Activated CD4-positive, alpha-beta T cell treated with anti-CD3 and anti-CD28 coated beads, Interleukin-2, amount 50 U/mL, for 24 hours (primary cell): ENCODE measurements at regions not wholly inside any gene's neighbourhood (a gene's known extent, or its start where the extent isn't known, plus 50 kb on each side); places are given as distances from the start of the nearest gene placed in this dataset.

ENCODE experiments used
- DNase-seq, 2 donors: peaks; one replicate each; pipeline ENCODE4 v3.0.0-alpha.2; 2020; ENCODE audit warnings: low read depth in 1 of 2, low spot score in 1 of 2

GRCh38 chr2:136221026-136221425 lies 103.1 kb upstream of the CXCR4 start:
- no peak for DNase-seq

- no peak for DNase-seq
Observed at GRCh38 chr2:136219963-136220362, 102.0 kb upstream of the CXCR4 start.

- DNase-seq: no peak
Observed at GRCh38 chr2:136219341-136219740, 101.4 kb upstream of the CXCR4 start.

GRCh38 chr2:136217996-136218395 lies 100.0 kb upstream of the CXCR4 start:
- DNase-seq: no peak

- DNase-seq: no peak
Observed at GRCh38 chr2:136215908-136216472, 98.0 kb upstream of the CXCR4 start.

GRCh38 chr2:136215449-136215848 lies 97.5 kb upstream of the CXCR4 start:
- no peak for DNase-seq

GRCh38 chr2:136214307-136215200 lies 96.6 kb upstream of the CXCR4 start:
- no peak for DNase-seq

- DNase-seq: no peak
Observed at GRCh38 chr2:136213836-136214235, 95.9 kb upstream of the CXCR4 start.

GRCh38 chr2:136212426-136213378 lies 94.8 kb upstream of the CXCR4 start:
- no peak for DNase-seq

GRCh38 chr2:136211701-136212100 lies 93.8 kb upstream of the CXCR4 start:
- DNase-seq: no peak

GRCh38 chr2:136210822-136211221 lies 92.9 kb upstream of the CXCR4 start:
- DNase-seq: no peak

GRCh38 chr2:136210455-136210805 lies 92.5 kb upstream of the CXCR4 start:
- no peak for DNase-seq

GRCh38 chr2:136209561-136210454 lies 91.9 kb upstream of the CXCR4 start:
- DNase-seq: no peak

GRCh38 chr2:136208682-136209420 lies 90.9 kb upstream of the CXCR4 start:
- DNase-seq: no peak

GRCh38 chr2:136207665-136208064 lies 89.7 kb upstream of the CXCR4 start:
- DNase-seq: no peak

- no peak for DNase-seq
Observed at GRCh38 chr2:136207030-136207623, 89.2 kb upstream of the CXCR4 start.

GRCh38 chr2:136206613-136207012 lies 88.7 kb upstream of the CXCR4 start:
- no peak for DNase-seq

GRCh38 chr2:136205615-136206014 lies 87.7 kb upstream of the CXCR4 start:
- no peak for DNase-seq

- no peak for DNase-seq
Observed at GRCh38 chr2:136204971-136205370, 87.0 kb upstream of the CXCR4 start.

- no peak for DNase-seq
Observed at GRCh38 chr2:136195226-136195625, 77.3 kb upstream of the CXCR4 start.
